HG02678 (cell line): ENCODE measurements at regions not wholly inside any gene's neighbourhood (a gene's known extent, or its start where the extent isn't known, plus 50 kb on each side); places are given as distances from the start of the nearest gene placed in this dataset.

Experiments
- ATAC-seq: cut with Tn5 transposase; IDR thresholded peaks from one replicate; pipeline ENCODE4 v1.9.1; 2021; ENCODE audit warnings: mild to moderate bottlenecking, moderate library complexity; ENCODE audit not compliant: unreplicated experiment

DNA sequence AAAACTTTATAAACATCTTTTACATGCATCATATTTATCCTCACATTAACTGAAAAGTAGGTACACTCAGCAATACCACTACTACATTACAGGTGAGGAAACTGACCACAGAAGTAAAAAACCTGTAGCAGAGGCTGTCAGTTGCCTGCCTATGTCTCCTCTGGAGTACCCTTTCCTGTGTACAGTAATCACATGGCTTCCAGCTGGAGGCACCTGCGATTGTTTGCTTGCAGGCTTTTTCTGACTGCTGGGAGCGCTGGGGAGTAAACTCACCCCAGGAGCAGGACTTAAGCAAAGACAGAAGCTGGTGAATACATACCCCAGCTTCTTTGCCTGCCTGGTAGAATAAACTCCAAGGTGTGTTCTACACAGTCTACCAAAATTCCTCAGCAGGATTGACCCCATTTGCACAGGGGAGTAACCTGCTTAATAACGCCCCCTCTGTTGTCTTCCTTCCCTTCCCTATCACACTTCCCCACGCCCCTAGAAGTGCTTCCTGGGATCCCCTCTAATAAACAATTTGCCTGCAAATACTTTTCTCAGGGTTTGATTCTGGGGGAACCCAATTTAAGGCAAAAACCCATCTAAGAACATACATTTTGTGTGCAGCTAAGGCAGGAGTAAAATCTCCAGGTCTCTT lies 138.9 kb downstream of the PTH2R start:
- ATAC-seq, result no peak

DNA sequence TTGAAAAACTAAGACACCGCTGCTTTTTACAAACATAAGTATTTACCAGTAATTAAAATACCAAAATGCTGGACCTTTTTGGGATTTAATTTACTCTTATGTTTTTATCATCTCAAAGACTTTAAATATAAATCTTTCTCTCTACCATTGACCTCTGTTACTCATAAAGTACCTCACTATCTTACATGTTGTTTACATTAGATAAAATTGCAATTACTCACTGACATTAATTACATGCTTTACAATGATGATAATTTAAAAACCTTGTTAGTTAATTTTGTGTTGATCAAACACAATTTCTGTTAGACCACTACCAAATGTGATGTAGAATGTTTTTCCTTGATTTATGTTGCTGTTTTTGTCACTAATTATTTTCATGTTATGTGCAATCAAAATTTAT lies 139.5 kb downstream of the PTH2R start:
- ATAC-seq, result no peak

DNA sequence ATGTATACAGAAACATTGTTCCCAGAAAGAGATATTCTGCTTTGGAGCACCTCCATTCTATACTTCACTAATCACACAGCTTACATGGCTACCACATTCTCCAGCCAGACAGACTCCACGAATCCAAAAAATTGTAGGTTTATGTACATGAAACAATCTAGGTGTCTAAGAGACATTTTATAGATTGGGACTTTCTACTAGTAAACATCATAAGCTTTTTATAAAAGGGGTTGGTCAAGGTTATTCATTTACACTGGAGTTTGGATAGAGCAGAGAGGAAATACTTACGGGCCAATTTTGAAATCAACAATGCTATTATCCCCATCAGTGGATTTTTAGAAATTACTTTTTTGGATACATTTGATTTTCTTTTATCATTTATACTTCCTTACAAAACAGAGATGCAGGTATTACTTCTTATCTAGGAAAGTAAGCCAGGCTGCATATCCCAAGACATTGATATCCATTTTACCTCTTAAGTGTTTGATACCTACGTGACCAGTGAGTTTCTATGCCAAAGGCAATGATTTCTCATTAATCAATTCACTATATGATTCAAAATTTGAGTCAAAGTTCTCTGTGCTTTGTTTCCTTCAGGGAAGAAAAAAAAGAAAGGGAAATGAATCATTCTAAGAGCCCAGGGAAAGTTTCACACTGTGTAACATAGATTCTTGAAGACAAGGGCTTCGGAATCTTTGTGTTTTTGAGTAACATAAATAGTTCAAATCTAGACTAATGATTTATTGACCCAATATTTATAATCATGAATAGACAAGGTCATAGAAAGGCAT lies 140.5 kb downstream of the PTH2R start:
- ATAC-seq, result no peak

DNA sequence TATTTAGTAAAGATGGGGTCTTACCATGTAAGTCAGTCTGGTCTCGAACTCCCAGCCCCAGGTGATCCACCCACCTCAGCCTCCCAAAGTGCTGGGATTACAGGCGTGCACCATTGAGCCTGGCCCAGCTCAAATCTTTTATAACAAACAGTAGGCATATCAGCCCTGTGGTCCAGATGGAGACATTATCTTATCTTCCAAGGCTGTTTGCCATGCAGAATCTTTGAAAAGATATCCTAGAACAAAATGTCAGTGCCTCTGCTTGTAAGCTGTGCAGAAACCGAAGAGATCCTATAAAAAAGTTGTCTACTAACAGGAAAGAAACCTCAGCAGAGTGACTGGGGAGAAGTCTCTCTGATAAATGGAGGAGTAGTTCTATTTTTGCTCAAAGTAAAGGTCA lies 142.1 kb downstream of the PTH2R start:
- no peak for ATAC-seq

DNA sequence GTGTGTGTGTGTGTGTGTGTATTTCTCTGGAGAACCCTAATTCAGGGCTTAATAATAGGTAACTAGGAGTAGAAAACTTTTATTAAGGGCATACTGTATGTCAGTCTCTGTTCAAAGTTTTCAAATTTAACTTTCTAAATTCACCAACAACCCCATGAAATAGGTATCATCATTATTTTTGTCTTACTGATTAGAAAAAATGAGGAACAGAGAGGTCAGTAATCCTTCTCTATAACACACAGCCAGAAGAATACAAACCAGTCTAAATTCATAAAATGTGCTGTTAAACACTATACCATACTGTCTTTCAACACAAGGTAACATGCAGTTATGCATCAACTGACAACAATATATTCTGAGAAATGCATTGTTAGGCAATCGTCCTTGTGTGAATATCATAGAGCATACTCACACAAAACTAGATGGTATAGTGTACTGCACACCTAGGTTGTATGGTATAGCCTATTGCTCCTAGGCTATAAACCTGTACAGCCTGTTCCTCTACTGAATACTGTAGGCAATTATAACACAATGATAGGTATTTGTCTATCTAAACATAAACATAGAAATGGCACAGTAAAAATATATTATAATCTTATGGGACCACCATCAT lies 143.1 kb downstream of the PTH2R start:
- ATAC-seq, result no peak

DNA sequence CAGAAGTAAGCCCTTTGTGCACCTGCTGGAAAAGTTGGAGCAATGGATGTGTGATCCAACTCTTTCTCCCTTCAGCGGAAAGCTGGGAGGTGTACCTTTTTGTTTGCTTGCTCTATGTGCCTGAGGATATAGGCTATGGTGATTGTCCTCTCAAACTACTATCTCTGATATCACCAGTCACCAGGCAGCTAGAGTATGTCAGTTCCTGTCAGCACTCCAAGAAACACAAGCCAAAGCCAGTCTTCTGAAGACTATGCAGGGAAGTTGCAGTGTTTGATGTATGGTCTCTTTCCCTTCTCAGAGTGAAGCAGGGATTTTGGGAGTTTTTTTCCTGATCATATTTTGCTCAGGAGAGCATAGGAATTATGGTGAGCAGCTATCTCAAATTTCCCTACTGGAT lies 146.4 kb downstream of the PTH2R start:
- no peak for ATAC-seq

DNA sequence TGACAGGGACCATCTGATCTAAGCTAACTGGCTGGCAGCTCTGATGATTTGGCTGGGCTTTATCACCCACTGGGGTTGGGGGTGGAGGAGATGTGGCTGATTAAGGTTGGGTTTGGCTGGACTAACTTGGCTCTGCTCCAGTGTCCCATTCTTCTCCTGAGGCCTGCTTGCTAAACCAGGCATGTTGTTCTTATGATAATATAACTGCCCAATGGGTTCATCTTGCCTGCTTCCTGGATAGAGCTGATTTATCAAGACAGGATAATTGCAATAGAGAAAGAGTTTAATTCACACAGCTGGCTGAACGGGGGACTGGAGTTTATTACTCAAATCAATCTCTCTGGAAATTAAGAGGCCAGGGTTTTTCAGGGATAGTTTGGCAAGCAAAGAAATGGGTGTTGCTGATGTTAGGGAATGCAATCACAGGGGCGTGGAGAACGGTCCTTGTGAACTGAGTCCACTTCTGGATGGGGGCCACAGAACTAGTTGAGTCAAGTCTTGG lies 150.4 kb downstream of the PTH2R start:
- ATAC-seq, result no peak

DNA sequence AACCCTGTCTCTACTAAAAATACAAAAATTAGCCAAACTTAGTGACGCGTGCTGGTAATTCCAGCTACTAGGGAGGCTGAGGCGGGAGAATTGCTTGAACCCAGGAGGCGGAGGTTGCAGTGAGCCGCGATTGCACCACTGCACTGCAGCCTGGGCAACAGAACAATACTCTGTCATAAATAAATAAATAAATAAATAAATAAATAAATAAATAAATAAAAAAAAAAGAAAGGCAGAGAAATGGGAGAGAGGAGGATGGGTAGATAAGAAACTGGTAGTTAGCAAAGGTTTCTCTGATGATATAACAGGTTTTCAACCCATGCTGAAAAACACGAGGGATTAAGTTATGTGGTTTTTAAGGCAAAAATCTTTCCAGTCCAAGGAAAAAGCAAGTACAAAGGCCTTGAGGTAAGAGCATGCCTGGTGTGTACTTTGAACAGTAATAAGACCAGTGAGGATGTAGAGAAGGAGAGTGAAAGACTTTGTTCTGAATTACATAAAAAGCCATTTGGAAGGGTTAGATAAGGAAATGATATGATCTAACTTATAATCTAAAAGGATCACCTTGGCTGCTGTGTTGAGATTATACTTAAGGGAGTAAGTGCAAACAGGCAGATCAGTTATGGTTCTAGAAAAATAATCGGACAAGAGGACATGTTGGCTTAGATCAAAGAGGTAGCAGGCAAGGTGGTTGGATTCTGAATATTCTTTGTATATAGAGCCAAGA lies 159.3 kb downstream of the PTH2R start:
- no peak for ATAC-seq

DNA sequence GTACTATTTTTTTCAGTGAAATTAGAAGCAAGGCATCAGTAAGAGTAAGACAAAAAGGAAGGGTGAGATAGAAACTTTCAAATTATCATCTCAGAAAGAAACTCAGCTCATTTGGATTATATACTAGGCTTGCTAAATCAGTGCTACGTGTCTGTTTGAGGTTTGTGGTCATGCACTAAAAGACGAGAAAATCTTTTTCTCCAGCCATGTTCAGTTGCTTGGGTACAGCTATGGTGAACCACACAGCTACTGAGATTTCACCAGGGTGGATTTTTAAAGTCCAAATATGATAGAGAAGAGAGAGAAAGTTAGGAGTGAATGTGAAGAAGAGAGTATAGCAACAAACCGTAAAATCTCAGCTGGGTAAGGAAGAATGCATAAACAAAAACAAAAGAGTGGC lies 161.6 kb downstream of the PTH2R start:
- ATAC-seq, result no peak

DNA sequence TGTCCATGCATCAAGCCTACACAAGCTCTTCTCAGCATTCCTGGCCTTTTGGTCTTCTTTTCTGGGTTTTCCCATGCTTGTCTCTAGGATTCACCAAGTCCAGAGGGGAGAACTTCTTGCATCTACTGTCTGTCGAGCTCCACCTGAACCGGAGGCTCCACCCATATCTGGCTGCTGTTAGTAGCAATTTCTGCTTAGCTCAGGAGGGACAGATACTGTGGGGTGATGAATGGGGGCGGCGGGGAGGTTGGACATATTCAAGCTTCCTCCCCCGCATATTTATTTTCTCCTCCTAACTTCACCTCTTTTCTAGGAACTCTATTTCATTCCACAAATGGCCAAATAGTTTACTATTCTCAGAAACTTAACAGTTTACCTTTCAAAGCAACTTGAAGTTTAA lies 163.5 kb downstream of the PTH2R start:
- no peak for ATAC-seq

DNA sequence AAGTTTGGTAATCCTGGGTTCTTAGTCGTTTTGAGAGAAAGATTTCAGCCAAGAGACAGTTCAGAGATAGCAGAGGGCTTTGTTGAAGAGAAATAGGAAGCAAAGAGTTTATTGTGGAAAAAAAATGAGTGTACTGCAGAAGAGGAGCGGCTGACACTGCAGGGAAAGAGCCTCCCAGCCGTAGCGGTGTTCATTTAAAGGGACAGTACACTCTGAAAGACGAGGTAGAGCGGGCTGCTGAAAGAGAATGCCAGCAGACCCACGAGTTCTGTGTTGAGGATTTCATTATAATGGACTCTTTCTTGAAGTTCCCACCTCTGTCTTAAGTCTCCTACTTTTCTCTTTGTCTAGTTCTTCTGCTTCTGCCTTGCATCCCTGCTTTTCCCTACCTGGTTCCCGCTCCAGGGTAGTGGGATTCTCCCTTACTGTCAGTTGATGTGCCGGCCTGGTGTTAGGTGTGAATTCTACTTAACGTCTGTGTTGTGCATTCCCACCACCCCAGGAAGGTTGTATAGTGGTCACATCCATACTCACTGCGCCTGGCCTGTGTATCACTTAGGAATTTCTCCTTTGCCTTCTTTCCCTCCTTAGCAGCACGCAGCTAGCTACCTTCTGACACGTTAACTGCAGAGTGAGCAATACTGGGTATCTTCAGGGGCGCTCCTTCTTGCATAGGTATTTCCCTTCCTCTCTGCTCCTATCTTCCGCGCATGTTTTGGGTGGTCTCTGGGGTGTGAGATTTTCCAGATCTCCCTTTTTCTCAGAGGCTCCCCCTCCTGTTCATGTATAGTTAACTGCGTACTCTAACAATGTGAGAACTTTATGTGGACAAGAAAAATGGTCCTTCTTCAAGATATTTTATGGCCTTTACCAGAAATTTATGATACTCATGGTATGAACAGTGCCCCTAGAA lies 164.5 kb downstream of the PTH2R start:
- ATAC-seq, result no peak

DNA sequence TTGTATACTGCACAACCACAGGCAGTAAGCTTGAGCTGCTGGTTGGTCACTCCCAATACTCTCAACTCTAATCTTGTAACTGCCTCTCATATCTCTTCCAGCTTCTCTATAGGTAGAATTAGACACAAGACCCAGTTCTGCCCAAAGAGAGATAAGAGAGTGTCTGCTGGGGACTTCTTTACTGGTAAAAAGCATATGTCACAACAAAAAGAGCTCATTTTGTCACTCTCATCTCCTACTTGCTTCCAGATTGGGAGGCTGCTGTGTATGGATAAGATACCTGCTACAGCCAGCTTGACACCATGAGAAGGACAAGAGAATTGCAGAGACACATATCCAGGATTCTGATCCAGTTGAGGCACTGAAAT lies 165.2 kb downstream of the PTH2R start:
- no peak for ATAC-seq

DNA sequence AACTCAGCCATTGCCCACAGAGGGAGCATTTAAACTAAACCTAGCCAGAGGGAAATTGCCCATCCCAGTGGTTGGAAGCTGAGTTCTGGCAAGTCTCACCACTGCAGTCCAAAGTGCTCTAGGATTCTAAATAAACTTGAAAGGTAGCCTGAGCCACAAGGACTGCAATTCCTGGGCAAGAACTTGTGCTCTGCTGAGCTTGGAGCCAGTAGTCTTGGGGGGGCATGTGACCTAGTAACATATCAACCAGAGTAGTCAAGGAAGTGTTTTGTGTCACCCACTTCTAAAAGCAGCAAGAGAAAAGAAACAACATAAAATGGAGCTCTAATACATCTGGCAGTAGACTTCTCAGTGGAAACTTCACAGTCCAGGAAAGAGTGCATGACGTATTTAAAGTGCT lies 167.0 kb downstream of the PTH2R start:
- ATAC-seq, result no peak

DNA sequence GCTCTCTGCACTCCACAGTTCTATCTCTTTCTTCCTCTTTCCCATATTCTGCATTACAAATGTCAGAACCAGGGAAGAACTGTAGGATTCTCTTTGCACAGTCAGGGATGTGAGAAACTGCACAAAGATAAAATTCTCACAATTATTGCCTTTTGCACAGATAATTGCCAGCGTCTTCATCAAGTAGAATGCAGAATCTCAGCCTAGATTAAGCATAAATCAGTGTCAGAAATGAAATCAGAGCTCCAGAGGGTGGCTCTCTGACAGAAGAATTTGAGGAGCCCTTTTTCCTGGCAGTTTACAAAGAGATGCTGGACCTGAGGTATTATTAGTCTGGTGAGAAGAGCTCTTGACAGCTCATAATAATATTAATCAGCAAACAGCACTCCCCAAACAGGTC lies 173.1 kb downstream of the PTH2R start:
- ATAC-seq, result no peak

DNA sequence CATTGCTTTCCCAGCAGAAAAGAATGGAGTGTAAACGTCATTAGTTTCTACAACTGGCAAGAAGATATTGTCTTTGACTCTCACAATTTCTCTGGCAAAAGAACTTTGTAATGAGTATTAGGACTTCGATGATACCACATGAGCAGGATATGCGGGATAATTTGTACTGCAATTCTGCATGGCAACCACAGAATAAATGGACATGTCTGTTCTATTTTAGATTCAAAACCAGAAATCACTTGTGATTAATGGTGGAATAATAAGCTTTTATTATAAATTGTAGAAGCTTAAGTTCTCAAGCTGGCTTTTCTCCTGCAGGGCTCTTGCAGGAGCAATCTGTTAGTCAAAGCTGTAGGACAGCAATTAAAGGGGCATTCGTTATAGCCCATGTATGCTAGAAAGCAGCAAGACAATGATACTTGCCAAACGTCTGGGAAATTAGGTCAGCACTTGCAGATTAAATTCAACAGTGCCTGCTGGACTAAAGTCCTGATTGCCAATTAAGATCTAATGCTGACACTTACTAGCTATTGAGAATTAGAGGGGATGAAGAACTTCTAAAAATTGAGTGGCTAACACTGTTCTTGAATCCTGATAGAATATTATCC lies 177.9 kb downstream of the PTH2R start:
- no peak for ATAC-seq

DNA sequence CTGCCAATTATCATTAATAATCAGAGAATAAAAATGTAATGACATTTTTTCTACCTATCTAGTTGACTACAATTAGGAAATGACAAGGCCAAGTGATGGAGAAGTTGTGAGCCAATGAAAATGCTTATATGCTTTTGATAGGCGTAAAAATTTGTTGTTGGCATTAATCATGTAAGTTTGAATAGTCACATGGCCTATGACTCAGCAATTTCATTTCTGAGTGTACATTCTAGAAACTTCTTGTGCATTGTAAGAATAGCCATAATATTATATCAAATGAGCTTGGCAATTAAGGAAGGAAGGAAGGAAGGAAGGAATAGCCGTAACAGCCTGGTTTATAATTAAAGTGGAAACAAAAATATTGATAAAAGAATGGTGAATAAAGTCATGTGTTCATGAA lies 179.9 kb downstream of the PTH2R start:
- no peak for ATAC-seq

DNA sequence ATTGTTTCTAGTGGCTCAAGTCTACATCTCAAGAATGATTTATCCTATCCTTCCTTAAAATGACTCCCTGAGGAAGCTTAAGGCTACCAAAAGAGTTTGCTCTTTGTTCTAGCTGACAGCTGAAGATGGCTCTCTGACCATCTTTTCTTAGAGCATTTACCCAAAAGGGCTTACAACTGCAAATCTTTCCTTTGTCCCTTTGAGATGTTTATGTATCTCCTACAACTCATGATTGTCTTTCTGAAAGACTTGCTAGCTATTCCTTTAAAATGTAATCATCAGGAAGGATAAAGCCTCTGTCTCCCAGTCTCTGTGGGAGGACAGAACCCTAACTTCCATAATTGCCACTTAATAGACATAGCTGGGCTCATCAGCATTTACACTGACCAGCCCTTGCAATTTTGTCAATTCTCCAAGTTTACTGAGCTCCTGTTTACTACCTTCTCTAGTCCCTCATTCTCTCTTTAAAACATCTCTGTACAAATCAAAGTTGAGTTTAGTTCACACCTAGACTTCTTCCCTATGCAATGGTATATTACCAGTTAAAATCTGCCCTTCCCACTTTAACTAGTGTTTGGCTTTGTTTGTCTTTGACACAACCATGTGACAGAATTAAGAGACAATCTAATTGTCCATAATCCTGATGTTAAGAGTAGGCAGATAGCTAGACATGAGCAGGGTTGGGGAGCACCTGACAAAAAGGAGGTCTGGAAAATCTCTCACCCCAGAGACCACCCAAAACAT lies 188.2 kb downstream of the PTH2R start:
- ATAC-seq, result no peak

DNA sequence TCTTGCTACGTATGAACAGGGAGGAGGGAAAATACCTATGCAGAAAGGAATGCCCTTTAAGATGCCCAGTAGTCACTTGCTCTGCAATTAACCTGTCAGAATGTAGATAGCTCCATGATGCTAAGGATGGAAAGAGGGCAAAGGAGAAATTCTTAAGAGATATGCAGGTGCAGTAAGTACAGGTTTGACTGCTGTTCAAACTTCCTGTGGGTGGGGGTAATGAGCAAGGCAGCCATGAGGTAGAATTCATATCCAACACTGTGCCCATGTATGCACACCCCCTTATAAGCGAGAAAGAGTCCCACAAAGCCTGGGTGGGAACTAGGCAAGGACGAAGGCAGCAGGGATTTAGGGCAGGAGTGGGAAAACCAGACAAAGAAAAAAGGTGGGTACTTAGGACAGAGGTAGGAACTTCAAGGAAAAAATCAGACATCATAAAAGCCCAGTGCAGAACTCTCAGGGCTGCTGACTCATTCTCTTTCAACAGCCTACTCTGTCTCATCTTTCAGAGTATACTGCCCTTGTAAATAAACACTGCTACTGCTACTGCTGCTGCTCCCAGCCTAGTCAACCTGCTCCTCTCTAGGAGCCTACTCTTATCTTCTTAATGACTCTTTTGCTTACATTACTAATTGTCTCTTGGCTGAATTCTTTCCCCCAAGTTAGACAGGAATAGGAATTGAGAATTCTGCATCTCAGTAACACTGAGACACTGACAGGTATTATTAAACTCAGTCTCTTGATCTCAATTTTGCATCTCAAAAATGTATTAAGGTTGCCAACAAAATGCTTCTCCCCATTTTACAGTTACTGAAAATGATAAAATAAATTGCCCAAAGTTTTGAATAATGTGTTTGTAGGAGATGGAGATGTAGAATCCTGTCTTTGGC lies 189.0 kb downstream of the PTH2R start:
- ATAC-seq, result no peak
